LoVo (cell line): ENCODE measurements at regions not wholly inside any gene's neighbourhood (a gene's known extent, or its start where the extent isn't known, plus 50 kb on each side); places are given as distances from the start of the nearest gene placed in this dataset.
"Not testable (repeated sequence)": the region's sequence is repeated elsewhere in the genome, so short reads cannot be mapped to it uniquely, and the experiment has no call there.

ENCODE experiments used
- DNase-seq: peaks from one replicate; pipeline ENCODE4 v3.0.0-alpha.2; 2016; ENCODE audit warnings: low spot score

GRCh38 chr16:61002479-61003204 lies 1033.6 kb downstream of the CDH8 start:
- no peak for DNase-seq

- no peak for DNase-seq
Measured at GRCh38 chr16:60991886-60992285, 1044.4 kb downstream of the CDH8 start.

- DNase-seq: no peak
Measured at GRCh38 chr16:60989592-60989991, 1046.6 kb downstream of the CDH8 start.

- DNase-seq: no peak
Measured at GRCh38 chr16:60979119-60979518, 1057.1 kb downstream of the CDH8 start.

- no peak for DNase-seq
Measured at GRCh38 chr16:60949800-60950199, 1086.4 kb downstream of the CDH8 start.

GRCh38 chr16:60945225-60945624 lies 1091.0 kb downstream of the CDH8 start:
- DNase-seq: no peak

- not testable (repeated sequence) for DNase-seq
Measured at GRCh38 chr16:60936189-60936588, 1100.0 kb downstream of the CDH8 start.

- no peak for DNase-seq
Measured at GRCh38 chr16:60932600-60932999, 1103.6 kb downstream of the CDH8 start.

GRCh38 chr16:60930291-60930690 lies 1105.9 kb downstream of the CDH8 start:
- no peak for DNase-seq

- DNase-seq: no peak
Measured at GRCh38 chr16:60922920-60923319, 1113.3 kb downstream of the CDH8 start.

- DNase-seq: no peak
Measured at GRCh38 chr16:60914334-60914733, 1121.9 kb downstream of the CDH8 start.

GRCh38 chr16:60907645-60908044 lies 1128.6 kb downstream of the CDH8 start:
- no peak for DNase-seq

- DNase-seq: no peak
Measured at GRCh38 chr16:60905811-60906210, 1130.4 kb downstream of the CDH8 start.

- no peak for DNase-seq
Measured at GRCh38 chr16:60902114-60902513, 1134.1 kb downstream of the CDH8 start.

GRCh38 chr16:60882816-60883215 lies 1153.4 kb downstream of the CDH8 start:
- DNase-seq: no peak

GRCh38 chr16:60852635-60853034 lies 1183.6 kb downstream of the CDH8 start:
- no peak for DNase-seq

GRCh38 chr16:60821661-60822060 lies 1214.6 kb downstream of the CDH8 start:
- no peak for DNase-seq

GRCh38 chr16:60820361-60820760 lies 1215.9 kb downstream of the CDH8 start:
- DNase-seq: no peak

- DNase-seq: no peak
Measured at GRCh38 chr16:60818465-60818864, 1217.8 kb downstream of the CDH8 start.

GRCh38 chr16:60816461-60816860 lies 1219.8 kb downstream of the CDH8 start:
- no peak for DNase-seq

- no peak for DNase-seq
Measured at GRCh38 chr16:60815865-60816264, 1220.4 kb downstream of the CDH8 start.

GRCh38 chr16:60815033-60815432 lies 1221.2 kb downstream of the CDH8 start:
- DNase-seq: no peak

GRCh38 chr16:60811657-60812056 lies 1224.6 kb downstream of the CDH8 start:
- no peak for DNase-seq

- no peak for DNase-seq
Measured at GRCh38 chr16:60811051-60811608, 1225.1 kb downstream of the CDH8 start.
